ENCODE measurements at regions not wholly inside any gene's neighbourhood (a gene's known extent, or its start where the extent isn't known, plus 50 kb on each side); places are given as distances from the start of the nearest gene placed in this dataset.
"Not testable (repeated sequence)": the region's sequence is repeated elsewhere in the genome, so short reads cannot be mapped to it uniquely, and the experiment has no call there.

GRCh38 chr11:81886406-81887075 is 847.1 kb downstream of the FAM181B start:
- no peak for DNase-seq (ENCODE audit: low spot score)

DNA sequence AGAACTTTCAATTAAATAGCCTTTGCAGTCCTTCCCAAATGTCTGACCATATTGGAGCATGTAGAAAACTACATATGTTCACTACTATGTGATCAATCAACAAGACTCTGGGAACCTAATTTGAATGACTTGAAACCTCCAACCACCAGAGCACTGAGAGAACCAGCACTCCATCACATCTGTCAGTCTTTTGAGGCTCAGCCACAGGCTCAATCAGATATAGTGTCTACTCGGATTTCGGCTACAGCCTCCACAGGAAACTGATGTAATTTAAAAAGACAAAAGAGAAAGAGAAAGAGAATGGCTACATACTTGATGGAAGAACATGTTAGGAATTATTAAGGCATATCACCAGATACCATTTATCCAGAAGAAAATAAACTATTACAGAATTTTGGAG is 859.0 kb downstream of the FAM181B start:
- DNase-seq (ENCODE audit: low spot score), result no peak

DNA sequence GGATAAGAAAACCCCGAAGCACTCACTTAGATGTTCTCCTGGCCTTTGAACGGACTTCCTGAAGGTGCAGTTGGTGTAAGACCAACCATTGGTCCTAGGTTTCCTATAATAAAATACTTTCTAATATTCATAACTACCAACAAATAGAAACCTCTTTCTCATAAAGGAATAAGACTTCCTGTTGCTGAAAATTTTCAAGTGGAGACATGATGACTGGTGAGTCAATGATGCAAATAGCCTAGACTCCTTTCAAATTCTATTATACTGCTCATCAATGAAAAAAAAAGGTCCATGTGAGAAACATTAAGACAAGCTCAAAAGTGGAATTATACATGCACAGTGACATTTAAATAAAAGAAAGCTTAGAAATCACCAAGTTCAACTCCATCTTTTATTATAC is 862.8 kb downstream of the FAM181B start:
- no peak for DNase-seq (ENCODE audit: low spot score)

- no peak for DNase-seq (ENCODE audit: low spot score)
These were observed 863.6 kb downstream of the FAM181B start for GRCh38 chr11:81870066-81870412.

- no peak for DNase-seq (ENCODE audit: low spot score)
These were observed 864.2 kb downstream of the FAM181B start for GRCh38 chr11:81869351-81870065.

DNA sequence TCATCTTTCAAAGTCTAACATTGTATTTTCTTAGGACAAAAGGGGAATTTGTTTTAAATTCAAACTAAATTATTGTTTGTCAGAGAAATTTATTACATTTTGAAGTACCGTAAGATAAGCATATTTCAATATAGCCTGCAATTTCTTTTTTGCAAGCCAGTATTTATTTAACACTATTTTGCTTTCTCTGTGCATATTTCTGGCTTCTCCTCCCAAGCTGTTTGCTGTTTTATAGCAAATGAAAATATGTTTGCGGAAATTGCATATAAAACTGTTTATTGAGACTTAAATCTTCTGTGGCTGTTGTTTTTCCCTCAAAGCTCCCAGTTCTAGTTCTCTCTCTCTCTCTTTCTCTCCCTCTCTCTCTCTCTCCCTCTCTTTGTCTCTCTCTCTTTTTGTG is 866.8 kb downstream of the FAM181B start:
- DNase-seq (ENCODE audit: low spot score), result no peak

DNA sequence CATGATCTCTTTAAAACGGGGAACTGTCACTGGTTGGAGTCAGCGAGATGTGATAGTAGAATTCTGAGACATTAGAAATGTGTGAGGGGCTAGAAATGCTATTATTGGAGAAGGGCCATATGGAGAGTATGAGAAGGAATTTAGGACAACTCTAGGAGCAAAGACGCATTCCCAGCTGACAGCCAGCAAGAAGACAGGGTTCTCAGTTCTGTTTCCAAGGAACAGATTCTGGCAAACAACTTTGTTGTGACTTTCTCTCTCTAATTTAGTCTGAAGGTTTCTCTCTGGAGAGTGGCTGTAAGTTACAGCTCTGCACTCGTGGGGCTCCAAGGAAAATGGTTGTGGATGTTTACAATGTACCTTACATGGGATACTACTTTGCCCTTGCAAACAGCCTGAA is 876.3 kb downstream of the FAM181B start:
- no peak for DNase-seq (ENCODE audit: low spot score)

DNA sequence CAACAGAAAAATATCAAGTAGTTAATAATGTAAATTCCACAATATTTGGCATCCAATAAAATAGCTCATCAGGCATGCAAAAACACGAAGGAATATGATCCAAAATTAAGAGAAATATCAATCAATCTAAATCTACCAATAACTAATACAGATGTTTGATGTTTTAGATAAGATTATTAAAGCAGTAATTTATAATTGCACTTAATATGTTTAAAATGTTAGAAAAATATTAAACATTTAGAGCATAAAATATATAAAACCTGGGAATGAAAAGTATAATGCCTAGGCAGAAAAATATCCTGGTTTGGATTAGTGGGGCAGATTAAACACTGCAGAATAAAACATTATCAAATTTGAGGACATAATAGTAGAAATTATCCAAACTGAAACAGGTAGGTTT is 879.9 kb downstream of the FAM181B start:
- DNase-seq (ENCODE audit: low spot score), result no peak

DNA sequence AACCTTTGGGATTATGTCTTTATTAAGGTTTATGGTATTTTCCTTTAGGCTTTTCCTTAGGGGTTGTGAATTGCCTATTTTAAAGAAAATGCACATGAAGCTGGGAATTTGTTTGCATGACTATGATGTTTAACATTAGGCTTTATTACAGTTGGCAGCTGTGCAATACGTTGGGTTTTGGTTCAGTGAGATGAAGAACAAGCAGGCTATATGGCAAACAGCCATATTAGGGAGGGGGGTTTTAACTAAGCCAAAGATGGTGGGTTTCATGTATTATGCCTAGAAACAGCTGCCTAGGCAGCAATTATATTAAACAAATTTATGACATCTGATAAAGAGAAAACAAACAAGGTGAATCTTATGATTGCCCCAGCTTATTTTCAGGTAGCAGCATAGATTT is 880.8 kb downstream of the FAM181B start:
- DNase-seq (ENCODE audit: low spot score), result no peak

DNA sequence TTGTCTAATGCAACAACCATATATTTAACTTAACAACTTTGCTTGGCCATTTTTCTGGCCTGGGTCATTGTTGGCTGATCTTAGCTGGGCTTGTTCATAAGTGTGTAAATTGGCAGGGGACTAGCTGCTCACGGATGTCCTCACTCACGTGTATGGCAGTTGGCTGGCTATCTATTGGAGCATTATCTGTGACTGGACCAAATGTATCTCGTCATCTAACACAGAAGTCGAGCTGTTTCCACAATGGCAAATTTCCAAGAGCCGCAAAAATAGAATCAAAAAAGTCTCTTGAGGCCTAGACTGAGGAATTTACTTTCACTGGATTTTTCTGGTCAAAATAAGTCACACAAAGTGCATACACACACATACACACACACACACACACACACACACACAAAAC is 893.3 kb downstream of the FAM181B start:
- no peak for DNase-seq (ENCODE audit: low spot score)

GRCh38 chr11:81839976-81840375 is 893.7 kb downstream of the FAM181B start:
- DNase-seq (ENCODE audit: low spot score), result no peak

- DNase-seq (ENCODE audit: low spot score), result no peak
These were observed 894.6 kb downstream of the FAM181B start for GRCh38 chr11:81839016-81839415.

- DNase-seq (ENCODE audit: low spot score), result no peak
These were observed 903.7 kb downstream of the FAM181B start for GRCh38 chr11:81829976-81830375.

DNA sequence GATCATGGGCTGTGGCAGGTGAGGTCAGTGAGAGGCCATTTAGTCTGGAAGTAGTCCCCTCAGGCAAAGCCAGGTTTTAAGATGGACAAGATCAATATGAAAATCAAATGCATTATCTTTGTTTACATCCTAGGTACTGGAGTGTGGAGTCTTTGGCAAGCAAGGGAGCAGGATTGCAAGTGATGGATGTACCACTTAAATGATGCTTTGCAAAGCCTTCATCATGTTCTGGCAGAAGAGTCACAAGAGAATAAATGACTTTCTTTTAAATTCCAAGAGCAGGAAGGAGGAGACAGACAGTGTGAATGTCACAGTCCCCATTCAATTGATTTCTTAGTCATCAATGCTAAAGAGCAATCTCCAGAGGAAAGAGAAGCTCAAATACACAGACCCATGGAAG is 908.3 kb downstream of the FAM181B start:
- DNase-seq (ENCODE audit: low spot score), result no peak

DNA sequence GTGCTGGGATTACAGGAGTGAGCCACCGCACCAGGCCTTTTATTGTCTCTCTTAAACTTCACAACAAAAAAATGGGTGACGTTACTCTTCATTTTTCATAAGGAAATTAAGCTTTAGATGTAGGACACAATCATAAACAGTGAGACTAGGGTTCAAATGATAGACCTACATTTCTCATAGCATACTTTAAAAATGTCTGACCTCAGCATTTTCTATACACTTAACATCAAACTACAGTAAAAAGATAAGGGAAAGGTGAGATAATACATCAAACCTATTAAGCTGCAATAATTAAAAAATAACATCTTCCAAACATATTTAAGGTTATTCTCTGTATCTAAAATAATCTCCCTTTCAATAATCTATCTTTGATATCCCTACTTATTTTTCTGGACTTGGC is 914.2 kb downstream of the FAM181B start:
- no peak for DNase-seq (ENCODE audit: low spot score)

- no peak for DNase-seq (ENCODE audit: low spot score)
These were observed 928.8 kb downstream of the FAM181B start for GRCh38 chr11:81804858-81805257.

- DNase-seq (ENCODE audit: low spot score), result no peak
These were observed 931.1 kb downstream of the FAM181B start for GRCh38 chr11:81802591-81802990.

DNA sequence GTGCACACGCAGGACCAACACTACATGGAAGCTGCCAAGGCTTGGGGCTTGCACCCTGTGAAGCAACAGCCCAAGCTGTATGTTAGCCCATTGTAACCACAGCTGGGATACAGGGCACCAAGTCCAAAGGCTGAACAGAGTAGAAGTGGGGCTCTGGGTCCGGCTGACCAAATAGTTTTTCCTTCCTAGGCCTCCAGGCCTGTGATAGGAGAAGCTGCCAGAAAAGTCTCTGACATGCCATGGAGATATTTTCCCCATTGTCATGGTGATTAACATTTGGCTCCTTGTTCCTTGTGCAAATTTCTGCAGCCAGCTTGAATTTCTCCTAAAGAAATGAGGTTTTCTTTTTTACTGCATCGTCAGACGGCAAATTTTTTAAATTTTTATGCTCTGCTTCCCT is 941.2 kb downstream of the FAM181B start:
- no peak for DNase-seq (ENCODE audit: low spot score)

GRCh38 chr11:81787584-81788049 is 946.0 kb downstream of the FAM181B start:
- no peak for DNase-seq (ENCODE audit: low spot score)

DNA sequence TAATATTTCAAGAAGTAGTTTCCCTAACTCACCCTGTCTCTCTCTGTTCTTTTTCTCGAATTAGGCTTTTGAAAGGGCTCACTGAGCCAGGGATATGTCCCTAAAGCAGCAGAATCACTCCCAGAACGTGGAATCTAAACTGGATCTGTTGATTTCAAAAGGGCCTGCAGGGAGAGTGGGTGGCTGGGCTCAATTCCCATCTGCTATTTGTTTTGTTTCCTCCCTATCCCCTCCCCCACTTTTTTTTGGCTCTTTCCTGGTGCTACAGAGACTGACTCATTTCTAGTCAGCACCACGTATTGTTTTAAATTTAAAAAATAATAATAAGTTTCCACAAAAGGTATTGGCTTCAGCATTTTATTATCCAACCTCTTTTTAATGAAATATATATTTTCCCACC is 961.5 kb downstream of the FAM181B start:
- no peak for DNase-seq (ENCODE audit: low spot score)

GRCh38 chr11:81769906-81770305 is 963.8 kb downstream of the FAM181B start:
- DNase-seq (ENCODE audit: low spot score), result not testable (repeated sequence)

DNA sequence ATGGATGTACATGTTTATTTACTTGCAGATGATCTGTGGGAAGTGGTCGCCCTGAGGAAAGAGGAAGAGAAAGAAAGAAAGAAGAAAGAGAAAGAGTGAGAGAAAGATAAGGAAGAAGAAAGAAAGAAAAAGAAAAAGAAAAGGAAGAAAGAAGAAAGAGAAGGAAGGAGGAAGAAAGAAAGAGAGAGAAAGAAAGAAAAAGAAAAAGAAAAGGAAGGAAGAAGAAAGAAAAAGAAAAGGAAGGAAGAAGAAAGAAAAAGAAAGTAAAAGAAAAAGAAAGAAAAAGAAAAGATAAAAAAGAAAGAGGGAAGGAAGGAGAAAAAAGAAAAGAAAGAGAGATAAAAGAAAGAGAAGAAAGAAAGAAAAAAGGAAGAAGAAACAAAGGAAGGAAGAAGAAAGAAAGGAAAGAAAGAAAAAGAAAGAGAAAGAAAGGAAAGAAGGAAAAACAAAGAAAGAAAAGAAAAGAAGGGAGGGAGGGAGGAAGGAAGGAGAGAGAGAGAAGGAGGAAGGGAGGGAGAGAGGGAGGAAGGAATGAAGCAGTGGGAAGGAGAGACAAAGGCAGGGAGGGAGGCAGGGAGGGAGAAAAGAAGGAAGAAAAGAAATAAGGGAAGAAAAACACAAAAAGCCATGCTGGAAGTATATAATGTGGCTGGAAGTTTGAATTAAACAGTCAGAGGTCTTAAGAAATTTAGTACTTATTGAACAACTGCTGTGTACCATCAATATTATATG is 976.6 kb downstream of the FAM181B start:
- no peak for DNase-seq (ENCODE audit: low spot score)

DNA sequence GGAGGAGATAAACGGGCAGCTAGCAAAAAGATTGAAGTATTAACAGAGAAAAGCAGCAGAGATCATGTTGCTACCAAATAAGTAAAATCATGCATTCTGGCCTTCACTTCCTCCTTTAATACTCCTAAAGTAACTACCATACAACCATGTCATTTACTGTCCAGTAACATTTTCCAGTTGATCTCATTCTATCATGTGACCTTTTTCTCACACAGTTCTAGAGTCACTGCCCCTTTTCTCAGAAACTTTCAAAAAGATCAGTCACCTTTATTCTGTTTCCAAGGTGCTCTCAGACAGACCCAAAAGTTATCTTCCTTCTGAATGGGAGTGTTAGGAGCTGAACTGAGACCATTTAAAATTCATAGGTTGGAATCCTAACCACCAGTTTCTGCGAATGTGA is 984.4 kb downstream of the FAM181B start:
- no peak for DNase-seq (ENCODE audit: low spot score)
